HEK293T (cell line): ENCODE measurements at regions not wholly inside any gene's neighbourhood (a gene's known extent, or its start where the extent isn't known, plus 50 kb on each side); places are given as distances from the start of the nearest gene placed in this dataset.
"Not testable (repeated sequence)": the region's sequence is repeated elsewhere in the genome, so short reads cannot be mapped to it uniquely, and the experiment has no call there.

ENCODE experiments used
- FOXK2 ChIP-seq: fragments of 450-650 bp; IDR thresholded peaks from 2 replicates; pipeline ENCODE4 v1.6.1; 2016; ENCODE audit warnings: mild to moderate bottlenecking
- LEF1 ChIP-seq: fragments of 450-650 bp; IDR thresholded peaks from 2 replicates; pipeline ENCODE4 v1.6.1; 2017; ENCODE audit warnings: mild to moderate bottlenecking, borderline replicate concordance

DNA sequence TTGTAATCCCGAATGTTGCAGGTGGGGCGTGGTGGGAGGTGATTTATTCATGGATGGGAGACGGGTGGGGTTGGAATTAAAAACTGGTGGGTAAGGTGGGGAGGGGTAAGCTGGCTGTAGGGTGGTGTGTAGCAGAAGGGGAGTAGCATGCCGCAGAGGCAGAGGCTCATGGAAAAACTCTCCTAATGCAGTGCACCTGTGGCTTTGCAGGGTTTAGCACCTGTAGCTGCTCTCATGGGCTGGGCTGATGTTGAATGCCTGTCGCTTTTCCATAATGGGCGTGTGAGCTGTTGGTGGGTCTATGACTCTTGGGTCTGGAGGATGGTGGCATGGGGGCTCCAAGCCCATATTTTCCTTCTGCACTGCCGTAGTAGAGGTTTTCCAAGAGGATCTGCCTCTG lies 169.0 kb upstream of the ZNF519 start:
- not testable (repeated sequence) for TF ChIP-seq FOXK2, LEF1
